Fibroblast of lung (primary cell): ENCODE measurements at regions not wholly inside any gene's neighbourhood (a gene's known extent, or its start where the extent isn't known, plus 50 kb on each side); places are given as distances from the start of the nearest gene placed in this dataset.

Source experiments
- DNase-seq, 2 donors: peaks; one replicate each; pipeline versions ENCODE4 v3.0.0 to v3.0.0-alpha.2; 2010; ENCODE audit warnings: low read depth in 2 of 2
- H2AFZ ChIP-seq: 2 replicates; pipeline ENCODE4 v1.5.1; 2012; ENCODE audit warnings: low read length, control low read depth, inconsistent platforms
- H3K27ac ChIP-seq: 2 replicates; pipeline ENCODE4 v1.5.1; 2011; ENCODE audit warnings: low read length, control low read depth; ENCODE audit not compliant: insufficient read depth
- H3K27me3 ChIP-seq: 2 replicates; pipeline ENCODE4 v1.5.1; 2011; ENCODE audit warnings: mild to moderate bottlenecking, low read length; ENCODE audit not compliant: control insufficient read depth, insufficient read depth
- H3K36me3 ChIP-seq: 2 replicates; pipeline ENCODE4 v1.5.1; 2011; ENCODE audit warnings: low read length; ENCODE audit not compliant: control insufficient read depth, insufficient read depth
- H3K4me1 ChIP-seq: 2 replicates; pipeline ENCODE4 v1.5.1; 2011; ENCODE audit warnings: low read length; ENCODE audit not compliant: control insufficient read depth, insufficient read depth; ENCODE audit errors: extremely low read depth
- H3K4me2 ChIP-seq: 2 replicates; pipeline ENCODE4 v1.5.1; 2011; ENCODE audit warnings: low read length, control low read depth; ENCODE audit not compliant: insufficient read depth; ENCODE audit errors: extremely low read depth
- H3K4me3 ChIP-seq, 4 experiments: fragments of 200-600 bp in 1 of 4; sonication (generic) in 1 of 4; replicated peaks in 1 of 4; 2 replicates each; pipeline ENCODE4 v1.5.1; 2011 to 2016; ENCODE audit warnings: low read length in 4 of 4, low read depth in 3 of 4, mild to moderate bottlenecking in 3 of 4, control low read depth in 2 of 4, inconsistent platforms in 1 of 4, mixed read lengths in 1 of 4; ENCODE audit not compliant: insufficient read depth in 1 of 4; ENCODE audit errors: control extremely low read depth in 1 of 4
- H3K79me2 ChIP-seq: 2 replicates; pipeline ENCODE4 v1.5.1; 2012; ENCODE audit warnings: mild to moderate bottlenecking, low read length, inconsistent platforms; ENCODE audit not compliant: control insufficient read depth, insufficient read depth
- H3K9ac ChIP-seq: 2 replicates; pipeline ENCODE4 v1.5.1; 2011; ENCODE audit warnings: mild to moderate bottlenecking, low read length, control low read depth; ENCODE audit not compliant: insufficient read depth
- H3K9me3 ChIP-seq: 2 replicates; pipeline ENCODE4 v1.5.1; 2012; ENCODE audit warnings: low read depth, low read length; ENCODE audit not compliant: control insufficient read depth, insufficient read depth
- H4K20me1 ChIP-seq: 2 replicates; pipeline ENCODE4 v1.5.1; 2011; ENCODE audit warnings: low read length; ENCODE audit not compliant: control insufficient read depth, insufficient read depth; ENCODE audit errors: extremely low read depth
- EZH2 ChIP-seq: IDR thresholded peaks from 2 replicates; pipeline ENCODE4 v1.5.1; 2012; ENCODE audit warnings: low read length, control low read depth, mild to moderate bottlenecking; ENCODE audit errors: missing control alignments
- TF ChIP-seq, protein P1 (sequence below), 2 donors: IDR thresholded peaks in 1 of 2; conservative IDR thresholded peaks in 1 of 2; 1 replicate in 1 of 2; 2 replicates in 1 of 2; pipeline ENCODE4 v1.5.1; 2011 to 2012; ENCODE audit warnings: low read length in 2 of 2, control low read depth in 1 of 2, inconsistent platforms in 1 of 2, low read depth in 1 of 2, mild to moderate bottlenecking in 1 of 2

DNA sequence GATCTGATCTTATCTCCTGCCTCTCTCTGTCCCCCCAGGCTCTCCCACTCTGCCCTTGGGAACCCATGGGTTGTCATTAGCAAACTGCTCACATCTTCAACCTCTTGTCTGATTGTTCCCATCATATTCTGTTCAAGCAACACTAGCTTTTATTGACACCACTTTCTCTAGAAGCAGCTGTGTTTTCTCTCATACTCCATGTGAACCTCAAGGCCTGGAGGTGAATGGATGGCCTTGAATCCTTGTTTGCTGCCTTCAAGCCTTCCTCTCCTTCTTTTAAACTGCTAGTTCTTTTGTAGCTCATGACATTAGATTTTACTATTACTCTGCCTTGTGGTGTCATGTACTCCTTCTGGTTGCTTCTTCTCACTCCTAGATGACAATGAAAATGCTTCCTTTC is 149.5 kb upstream of the WDFY3 start:
- Histone ChIP-seq H3K4me2 (no peak overlapping the region), H3K9me3 (no peaks in the 10 kb centered on the region), H3K4me1 (no peaks in the 10 kb centered on the region), H2AFZ (no peak overlapping the region), H3K79me2 (no peaks in the 10 kb centered on the region), H3K36me3 (no peaks in the 10 kb centered on the region), H3K9ac (no peak overlapping the region), H4K20me1 (no peaks in the 10 kb centered on the region), H3K27ac (no peak overlapping the region), H3K4me3 (no peak overlapping the region), H3K27me3 (no peaks in the 10 kb centered on the region)
- no peak for DNase-seq
- TF ChIP-seq, protein P1, sequence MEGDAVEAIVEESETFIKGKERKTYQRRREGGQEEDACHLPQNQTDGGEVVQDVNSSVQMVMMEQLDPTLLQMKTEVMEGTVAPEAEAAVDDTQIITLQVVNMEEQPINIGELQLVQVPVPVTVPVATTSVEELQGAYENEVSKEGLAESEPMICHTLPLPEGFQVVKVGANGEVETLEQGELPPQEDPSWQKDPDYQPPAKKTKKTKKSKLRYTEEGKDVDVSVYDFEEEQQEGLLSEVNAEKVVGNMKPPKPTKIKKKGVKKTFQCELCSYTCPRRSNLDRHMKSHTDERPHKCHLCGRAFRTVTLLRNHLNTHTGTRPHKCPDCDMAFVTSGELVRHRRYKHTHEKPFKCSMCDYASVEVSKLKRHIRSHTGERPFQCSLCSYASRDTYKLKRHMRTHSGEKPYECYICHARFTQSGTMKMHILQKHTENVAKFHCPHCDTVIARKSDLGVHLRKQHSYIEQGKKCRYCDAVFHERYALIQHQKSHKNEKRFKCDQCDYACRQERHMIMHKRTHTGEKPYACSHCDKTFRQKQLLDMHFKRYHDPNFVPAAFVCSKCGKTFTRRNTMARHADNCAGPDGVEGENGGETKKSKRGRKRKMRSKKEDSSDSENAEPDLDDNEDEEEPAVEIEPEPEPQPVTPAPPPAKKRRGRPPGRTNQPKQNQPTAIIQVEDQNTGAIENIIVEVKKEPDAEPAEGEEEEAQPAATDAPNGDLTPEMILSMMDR (conservative IDR thresholded peaks at IDR 0.05 in 1 of 2, IDR thresholded peaks at IDR 0.05 in 1 of 2; ENCODE audit: low read depth in 1 of 2, low read length in 2 of 2) = no peak
- no peak for TF ChIP-seq EZH2

DNA sequence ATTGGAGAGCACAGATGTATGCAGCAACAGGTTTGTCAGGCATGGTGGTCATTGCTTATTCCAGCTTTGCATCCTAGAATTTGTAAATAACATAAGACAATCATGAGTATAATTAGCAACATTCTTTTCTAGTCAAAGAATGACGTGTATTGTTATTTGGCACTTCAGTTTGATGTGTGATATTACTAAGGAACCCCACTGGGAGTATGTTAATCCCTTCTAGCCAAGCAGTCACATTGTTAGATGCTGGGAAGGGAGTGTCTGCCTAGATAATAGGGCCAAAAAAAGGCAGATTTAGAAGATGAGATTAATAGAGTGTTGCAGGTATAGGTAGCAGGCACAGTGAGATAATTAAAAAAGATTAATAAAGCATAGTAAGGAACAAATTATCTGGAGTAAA is 159.2 kb upstream of the WDFY3 start:
- Histone ChIP-seq H3K27me3 (no peaks in the 10 kb centered on the region), H3K9me3 (no peaks in the 10 kb centered on the region), H4K20me1 (no peaks in the 10 kb centered on the region), H3K4me1 (no peaks in the 10 kb centered on the region), H3K27ac (no peak overlapping the region), H3K36me3 (no peaks in the 10 kb centered on the region), H2AFZ (no peak overlapping the region), H3K4me3 (no peak overlapping the region), H3K9ac (no peak overlapping the region), H3K79me2 (no peaks in the 10 kb centered on the region), H3K4me2 (no peak overlapping the region)
- DNase-seq = no peak
- TF ChIP-seq, protein P1 (conservative IDR thresholded peaks at IDR 0.05 in 1 of 2, IDR thresholded peaks at IDR 0.05 in 1 of 2; ENCODE audit: low read depth in 1 of 2, low read length in 2 of 2) = no peak
- TF ChIP-seq EZH2 = no peak

DNA sequence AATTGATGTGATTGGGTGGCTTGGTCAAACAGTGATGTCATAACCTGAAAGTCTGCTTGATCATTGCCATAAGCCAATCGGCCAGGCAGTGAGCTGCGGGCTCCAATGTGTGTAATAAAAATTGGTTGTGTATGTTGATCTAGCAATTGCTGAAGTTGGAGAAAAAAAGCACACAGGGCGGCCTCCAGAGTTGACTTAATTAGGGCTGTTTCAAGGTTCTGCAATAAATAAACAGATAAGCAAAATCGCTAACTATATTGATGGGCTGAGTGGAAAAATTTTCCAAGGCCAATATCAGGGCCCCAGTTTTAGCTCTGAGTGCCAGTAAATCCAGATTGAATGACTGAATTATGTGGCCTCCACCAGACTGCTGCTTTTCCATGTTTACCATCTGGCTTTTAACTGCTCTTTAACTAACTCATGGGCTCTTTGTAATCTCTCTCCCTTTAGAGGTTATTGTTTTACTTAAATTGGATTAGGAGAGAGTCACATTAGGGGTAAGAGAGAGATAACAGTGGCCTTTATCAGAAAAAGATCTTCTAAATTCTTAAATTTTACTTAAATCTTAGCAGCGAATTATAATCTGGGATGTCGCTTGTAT is 160.6 kb upstream of the WDFY3 start:
- Histone ChIP-seq H3K4me1 (no peaks in the 10 kb centered on the region), H3K9ac (no peak overlapping the region), H3K9me3 (no peaks in the 10 kb centered on the region), H3K4me3 (no peak overlapping the region), H3K79me2 (no peaks in the 10 kb centered on the region), H4K20me1 (no peaks in the 10 kb centered on the region), H3K27ac (no peak overlapping the region), H2AFZ (no peak overlapping the region), H3K4me2 (no peak overlapping the region), H3K27me3 (no peaks in the 10 kb centered on the region), H3K36me3 (no peaks in the 10 kb centered on the region)
- TF ChIP-seq EZH2 = no peak
- TF ChIP-seq, protein P1 (conservative IDR thresholded peaks at IDR 0.05 in 1 of 2, IDR thresholded peaks at IDR 0.05 in 1 of 2; ENCODE audit: low read depth in 1 of 2, low read length in 2 of 2) = no peak
- DNase-seq = no peak
